Stimulated activated CD4-positive, alpha-beta T cell treated with anti-CD3 and anti-CD28 coated beads, TNF-alpha, amount 100 ng/mL, for 24 hours (primary cell): ENCODE measurements at regions not wholly inside any gene's neighbourhood (a gene's known extent, or its start where the extent isn't known, plus 50 kb on each side); places are given as distances from the start of the nearest gene placed in this dataset.

Experiments
- DNase-seq, 3 experiments: peaks; one replicate each; pipeline ENCODE4 v3.0.0-alpha.2; 2020; ENCODE audit warnings: low read depth in 3 of 3

DNA sequence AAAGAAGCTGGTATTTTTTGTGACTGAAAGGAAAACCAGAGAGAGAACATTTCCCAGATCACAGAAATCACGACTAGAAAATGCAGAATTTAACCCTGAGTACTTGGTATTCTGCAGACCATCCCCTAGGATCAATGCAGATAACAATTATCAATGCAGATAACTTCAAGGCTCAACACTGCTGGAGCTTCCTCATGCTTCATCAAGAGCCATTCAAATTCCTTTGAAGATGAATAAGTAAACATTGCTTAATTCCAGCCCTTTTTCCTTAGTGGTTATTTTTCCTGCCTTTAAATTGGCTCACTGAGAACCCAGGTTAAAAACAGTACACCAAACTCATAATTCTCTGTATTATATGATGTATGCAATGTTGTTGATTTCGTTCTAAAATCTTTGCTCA lies 370.1 kb upstream of the TLE4 start:
- DNase-seq: no peak

- DNase-seq: no peak
These were observed 362.9 kb upstream of the TLE4 start for GRCh38 chr9:79208791-79209396.

GRCh38 chr9:79210541-79211243 lies 361.1 kb upstream of the TLE4 start:
- DNase-seq: no peak

- no peak for DNase-seq
These were observed 358.2 kb upstream of the TLE4 start for GRCh38 chr9:79213417-79214125.

DNA sequence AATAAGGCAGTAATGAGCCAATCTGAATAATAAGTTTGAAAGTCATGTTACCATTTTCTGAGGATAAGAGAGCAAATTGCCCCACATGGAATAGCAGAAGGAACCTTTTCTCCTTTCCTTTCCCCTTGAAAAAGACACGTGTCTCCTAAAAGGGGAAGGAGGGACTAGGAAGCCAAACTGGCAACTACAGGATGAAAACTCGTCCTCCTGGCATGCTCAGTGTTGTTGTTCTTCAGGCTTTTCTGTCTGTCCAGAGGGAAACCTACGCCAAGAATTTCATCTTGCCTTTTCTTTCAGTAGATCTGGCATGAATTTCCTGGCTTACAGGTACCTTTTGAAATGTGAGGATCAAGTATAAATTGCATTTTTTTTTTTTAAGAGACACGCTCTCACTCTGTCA lies 355.9 kb upstream of the TLE4 start:
- no peak for DNase-seq

DNA sequence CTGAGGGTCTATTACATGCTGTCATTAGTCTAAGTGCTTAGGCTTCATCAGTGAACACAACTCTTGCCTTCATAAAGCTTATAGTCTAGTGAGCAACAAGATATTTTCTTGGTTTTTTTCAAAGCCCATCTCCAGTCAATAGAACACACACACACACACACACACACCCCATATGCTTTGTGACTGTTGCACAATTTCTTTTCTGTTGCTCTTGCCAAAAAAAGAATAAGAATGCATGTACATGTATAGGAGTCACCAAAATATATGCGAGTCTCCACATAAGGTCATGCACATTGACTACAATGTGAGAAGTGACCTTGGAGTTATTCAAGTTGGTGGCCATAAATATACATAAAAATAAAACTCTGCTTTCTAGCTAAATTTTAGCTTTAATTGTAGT lies 351.5 kb upstream of the TLE4 start:
- no peak for DNase-seq

DNA sequence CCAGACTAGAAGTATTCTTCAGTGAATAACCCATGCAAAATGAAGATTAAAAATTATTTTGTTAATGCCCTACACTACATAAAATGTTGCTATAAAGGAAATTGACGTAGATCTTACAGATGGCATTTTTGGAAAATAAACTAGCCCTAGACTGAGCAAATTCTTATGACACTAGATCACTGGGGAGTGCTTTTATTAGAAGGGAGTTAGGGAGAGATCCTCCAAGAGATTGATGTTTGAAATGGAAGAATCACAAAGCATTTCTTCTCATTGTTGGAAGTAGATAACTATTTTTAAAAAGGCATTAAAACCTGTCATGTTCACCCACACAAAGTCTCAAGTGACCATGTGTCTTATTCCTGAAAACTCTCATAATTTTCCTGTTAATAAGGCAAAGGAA lies 351.1 kb upstream of the TLE4 start:
- no peak for DNase-seq

DNA sequence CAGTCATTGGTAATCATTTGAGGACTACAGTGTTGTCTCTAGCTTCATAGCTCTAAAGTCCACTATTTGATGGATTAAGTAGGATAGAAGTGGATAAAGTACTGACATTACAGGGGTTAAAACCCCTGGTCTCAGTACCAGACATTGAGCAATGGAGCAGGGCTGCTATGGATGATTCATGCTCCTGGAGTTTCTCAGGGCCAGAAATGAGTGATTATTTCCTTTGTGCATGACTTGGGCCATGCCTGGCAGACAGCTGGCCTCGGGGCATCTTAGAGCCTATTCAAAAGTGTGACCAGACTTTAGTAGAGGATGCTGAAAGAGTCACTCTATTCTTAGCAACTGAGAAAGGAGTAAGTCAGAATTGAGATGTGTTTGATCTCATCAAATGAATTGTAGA lies 350.7 kb upstream of the TLE4 start:
- no peak for DNase-seq

DNA sequence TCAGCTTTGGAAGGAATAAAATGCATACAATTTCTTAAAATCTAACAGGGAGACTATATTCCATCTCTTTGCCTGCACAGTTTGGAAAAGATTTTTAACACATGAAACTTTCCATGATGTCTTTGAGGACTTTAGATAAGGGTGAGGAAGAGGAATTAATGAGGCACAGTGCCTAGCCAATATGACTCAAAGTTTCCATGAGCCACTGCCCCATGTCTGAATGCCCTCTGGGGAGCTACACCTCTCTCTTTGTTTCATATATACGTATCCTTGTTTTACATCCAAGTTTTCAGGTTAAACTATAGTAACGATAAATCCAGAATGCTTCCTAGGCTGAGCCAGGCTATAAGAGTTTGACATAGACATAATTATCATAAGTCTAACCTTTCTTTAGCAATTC lies 349.3 kb upstream of the TLE4 start:
- DNase-seq: no peak

DNA sequence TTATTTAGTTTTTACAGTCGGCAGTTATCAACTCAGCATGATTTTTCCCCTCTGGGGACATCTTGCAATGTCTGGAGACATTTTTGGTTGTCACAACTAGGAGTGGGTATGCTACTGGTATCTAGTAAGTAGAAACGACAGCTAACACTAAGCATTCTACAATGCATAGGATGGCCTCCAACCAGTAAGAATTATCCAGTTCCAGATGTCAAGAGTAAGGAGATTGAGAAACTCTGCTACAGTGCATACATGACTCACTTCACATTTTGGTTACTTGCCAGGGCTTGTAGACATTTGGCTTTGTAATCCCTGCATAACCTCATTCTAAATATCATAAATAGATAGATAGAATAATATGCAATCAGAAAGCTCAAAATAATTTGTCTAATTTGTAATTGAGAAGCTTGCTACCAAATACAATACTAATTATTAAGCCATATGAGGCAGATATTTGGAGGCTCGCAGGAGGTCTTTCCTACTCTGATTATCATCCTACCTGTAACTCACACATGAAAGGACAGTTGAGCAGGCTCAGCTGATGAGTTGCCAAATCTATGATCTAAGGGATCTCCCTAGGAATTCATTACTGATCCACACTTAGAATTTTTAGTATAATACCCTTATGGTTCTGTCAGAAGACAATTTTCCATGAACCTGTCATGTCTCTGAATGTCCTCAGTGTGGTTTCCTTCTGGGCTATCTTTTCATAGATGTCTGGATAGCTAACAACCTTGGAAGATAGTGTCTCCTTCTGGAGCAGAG lies 346.9 kb upstream of the TLE4 start:
- DNase-seq: no peak

DNA sequence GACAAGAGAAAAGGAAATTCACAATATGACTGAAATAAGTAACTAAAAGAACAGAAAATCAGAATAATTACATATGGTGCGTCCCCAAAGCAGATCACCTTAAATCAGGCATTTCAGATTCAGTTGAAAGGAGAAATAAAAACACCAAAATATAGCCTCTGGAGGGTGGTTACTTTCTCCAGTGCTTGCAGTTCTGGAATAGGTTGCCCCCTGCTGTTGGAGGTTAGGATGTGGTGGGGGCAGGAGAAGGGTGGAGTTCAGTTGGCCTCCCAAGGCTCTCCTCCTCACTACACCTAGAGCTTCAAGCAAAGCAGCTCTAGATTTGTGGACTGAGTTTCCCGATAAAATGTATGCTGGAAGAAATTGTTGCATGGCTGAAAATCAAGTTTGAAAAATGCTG lies 338.2 kb upstream of the TLE4 start:
- no peak for DNase-seq

DNA sequence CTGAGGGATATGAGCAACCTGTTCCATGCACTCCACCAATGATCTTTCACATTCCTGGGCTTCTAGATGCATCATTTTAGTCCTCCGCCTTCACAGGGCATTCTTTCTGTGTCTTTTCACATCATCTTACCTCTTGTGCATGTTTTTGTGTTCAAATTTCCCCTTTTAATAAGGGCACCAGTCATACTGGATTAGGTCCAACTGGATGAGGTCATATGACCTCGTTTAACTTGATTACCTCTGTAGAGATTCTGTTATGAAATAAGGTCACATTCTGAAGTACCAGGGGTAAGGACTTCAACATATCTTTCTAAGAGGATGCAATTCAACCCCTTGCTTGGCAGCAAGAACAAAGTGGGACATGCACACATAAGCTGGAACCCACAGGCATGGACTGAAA lies 335.3 kb upstream of the TLE4 start:
- no peak for DNase-seq

- no peak for DNase-seq
These were observed 333.9 kb upstream of the TLE4 start for GRCh38 chr9:79237861-79238260.

DNA sequence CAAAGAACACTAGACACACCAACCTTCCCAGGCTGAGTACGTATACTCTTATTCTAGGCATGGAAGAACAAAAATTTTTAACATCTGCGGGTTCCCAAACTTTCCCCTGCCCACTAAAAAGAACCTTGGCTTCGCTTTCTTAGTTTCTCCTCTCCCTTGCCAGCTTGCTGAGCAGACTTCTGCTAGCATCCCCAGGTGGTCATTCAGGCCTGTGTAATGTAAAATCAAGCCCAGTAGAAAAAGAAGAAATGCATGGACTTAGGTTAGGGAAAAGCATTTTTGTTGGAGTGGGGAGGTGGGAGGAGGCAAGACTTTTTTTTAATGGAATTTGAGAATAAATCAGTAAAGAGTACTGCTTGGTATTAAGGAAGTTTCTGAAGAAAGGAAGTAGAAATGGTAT lies 331.0 kb upstream of the TLE4 start:
- DNase-seq: no peak

DNA sequence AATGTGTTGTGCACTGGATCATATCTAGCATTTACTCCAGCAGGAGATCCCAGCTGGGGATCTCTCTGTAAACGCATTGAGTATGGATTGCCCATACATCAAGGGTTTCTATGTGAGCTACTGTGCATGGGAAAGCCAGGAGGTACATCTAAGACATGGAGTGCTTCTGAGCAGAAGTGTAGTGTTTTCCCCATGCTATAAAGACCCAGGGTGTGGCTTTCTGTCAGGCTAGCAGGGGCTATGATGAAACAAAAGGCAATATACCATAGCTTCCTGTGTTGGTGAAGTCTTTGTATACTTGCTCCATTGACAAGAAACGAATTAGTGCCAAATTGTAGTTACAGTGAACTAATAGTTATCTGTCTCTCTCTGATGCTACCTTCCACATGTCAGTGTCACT lies 329.3 kb upstream of the TLE4 start:
- no peak for DNase-seq

- no peak for DNase-seq
These were observed 325.6 kb upstream of the TLE4 start for GRCh38 chr9:79246170-79246569.

- DNase-seq: no peak
These were observed 324.7 kb upstream of the TLE4 start for GRCh38 chr9:79247021-79247420.

- DNase-seq: no peak
These were observed 321.0 kb upstream of the TLE4 start for GRCh38 chr9:79250806-79251205.

- DNase-seq: no peak
These were observed 316.7 kb upstream of the TLE4 start for GRCh38 chr9:79254900-79255650.

- DNase-seq: no peak
These were observed 316.0 kb upstream of the TLE4 start for GRCh38 chr9:79255651-79256260.

DNA sequence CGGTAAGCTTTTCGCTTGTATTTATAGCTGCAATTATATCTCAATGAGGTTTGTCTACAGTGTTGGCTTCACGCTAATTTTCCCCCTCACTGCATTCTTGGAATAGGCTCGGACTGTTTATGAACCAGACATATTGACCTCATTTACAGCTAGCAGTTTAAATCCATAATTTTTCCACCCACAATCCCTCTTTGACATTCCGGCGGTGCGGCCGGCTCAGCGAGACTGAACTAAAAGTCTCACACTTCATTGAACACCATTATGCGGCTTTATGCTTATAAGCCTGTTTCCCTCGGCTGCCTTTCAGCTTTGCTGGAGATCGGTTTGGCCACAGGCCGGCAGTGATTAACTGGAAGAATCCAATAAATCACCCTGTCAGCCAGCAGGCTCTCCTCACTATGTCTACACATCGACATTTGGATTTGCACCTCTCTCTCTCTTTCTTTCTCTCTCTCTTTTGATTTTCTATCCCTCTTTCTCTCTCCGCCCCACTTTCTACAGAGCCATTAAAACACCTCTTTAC lies 315.0 kb upstream of the TLE4 start:
- no peak for DNase-seq
